Activated effector memory CD4-positive, alpha-beta T cell treated with Interleukin-2 at 50 U/mL for 16 hours (primary cell): ENCODE measurements at regions not wholly inside any gene's neighbourhood (a gene's known extent, or its start where the extent isn't known, plus 50 kb on each side); places are given as distances from the start of the nearest gene placed in this dataset.

Source experiments
- DNase-seq: peaks from one replicate; pipeline ENCODE4 v3.0.0-alpha.2; 2020

DNA sequence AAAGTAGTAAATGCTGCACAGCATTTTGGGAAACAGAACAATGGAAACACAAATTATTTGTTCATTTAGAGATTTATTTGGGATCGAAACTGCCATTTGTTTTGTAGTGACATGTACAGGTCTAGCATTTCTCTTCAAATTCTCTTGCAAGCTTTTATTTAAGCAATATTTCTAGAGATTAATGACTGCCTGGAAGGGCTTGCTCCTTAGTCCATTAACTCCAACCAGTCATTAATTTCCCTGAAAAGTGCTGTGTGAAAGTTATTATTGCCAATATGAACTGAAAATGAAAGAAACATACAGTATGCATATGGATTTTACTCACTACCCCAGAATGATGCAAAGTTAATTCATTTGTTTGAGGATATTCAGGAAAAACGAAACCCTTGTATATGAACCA, 1349.6 kb upstream of the FLRT2 start:
- DNase-seq = no peak

GRCh38 chr14:84181072-84181471, 1348.9 kb upstream of the FLRT2 start:
- no peak for DNase-seq

DNA sequence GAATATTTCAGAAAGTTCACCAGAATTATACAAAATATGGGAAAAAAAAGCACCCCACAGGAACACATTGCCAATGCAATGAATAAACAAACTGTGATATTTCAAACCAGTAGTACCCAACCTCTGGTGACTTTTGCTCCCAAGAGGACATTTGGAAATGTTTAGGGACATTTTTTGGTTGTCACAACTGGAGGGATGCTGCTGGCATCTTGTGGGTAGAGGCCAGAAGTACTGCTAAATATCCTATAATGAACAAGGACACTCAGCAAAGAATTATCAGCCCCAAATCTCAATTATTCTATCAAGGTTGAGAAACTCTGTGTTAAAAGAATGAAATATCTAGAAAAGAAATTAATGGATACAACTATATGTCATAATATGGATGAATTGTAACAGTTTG, 1334.4 kb upstream of the FLRT2 start:
- no peak for DNase-seq

- DNase-seq = no peak
Measured at GRCh38 chr14:84197704-84198103, 1332.2 kb upstream of the FLRT2 start.

GRCh38 chr14:84202486-84202885, 1327.5 kb upstream of the FLRT2 start:
- no peak for DNase-seq

DNA sequence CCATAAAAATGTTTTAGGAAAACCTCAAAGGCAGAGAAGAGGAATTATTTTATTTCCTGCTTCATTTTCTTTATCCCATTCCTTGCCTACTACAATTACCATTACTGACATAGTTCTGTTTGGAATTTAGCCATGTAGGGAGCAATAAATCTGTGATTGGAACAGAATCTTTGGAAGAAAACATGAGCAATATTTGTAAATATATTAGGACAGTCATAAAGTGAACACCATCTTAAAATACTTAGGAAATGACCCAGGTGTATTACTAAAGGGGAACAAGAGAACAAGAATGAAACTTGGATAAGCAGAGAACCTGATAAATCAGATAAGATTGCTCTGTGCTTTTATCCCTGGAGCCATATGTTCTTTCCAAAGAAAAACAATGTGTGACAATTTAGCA, 1326.0 kb upstream of the FLRT2 start:
- DNase-seq = no peak

DNA sequence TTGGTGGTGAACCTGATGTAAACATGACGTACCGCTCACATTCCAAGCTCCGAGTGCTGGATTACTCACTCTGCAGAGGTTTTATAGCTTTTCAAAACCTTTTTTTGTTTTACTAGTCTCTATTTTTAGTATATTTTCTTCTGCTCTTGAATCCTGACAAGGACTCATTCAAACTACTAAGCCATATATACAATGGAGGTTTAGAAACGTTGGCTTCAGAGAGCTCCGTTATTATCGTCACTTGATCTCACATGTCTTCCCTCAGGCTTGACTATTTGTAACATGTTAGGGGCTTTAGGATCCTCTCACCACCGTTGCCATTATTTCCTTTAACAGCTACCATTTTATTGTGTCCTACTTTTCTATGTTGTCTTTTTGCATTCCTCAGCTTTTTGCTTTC, 1321.5 kb upstream of the FLRT2 start:
- no peak for DNase-seq

DNA sequence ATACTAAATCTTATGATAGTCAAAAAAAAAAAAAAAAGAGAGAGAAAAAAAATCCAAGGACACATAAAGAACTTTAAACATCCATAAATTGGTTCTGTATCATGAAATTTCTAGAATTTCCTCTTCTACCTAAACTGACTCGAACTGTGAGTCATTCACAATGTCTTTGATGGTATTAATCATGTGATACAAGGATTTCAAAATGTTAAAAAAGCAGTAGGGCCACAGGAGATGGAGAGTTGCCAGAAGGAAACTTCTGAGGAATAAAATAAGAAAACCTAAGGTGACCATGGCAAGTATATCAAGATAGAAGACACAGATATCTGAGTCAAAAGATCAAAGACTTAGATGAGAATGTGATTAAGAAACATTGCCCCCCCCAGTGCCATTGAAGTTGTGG, 1320.9 kb upstream of the FLRT2 start:
- DNase-seq = no peak

DNA sequence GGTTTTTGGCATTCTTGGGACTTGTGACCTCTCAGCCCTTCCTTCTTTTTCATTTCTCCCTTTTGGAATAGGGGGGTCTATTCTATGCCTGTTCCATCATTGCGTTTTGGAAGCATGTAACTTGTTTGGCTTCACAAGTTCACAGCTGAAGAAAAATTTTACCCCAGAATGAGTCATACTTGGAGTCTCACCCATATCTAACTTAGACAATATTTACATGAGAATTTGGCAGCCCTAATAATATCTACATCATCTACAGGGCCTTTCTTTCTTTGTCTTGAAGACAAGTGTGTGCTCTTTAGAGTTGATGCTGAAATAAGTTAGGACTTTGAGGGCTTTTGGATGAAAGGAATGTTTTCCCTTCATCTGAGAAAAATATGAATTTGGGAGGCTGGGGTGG, 1312.9 kb upstream of the FLRT2 start:
- no peak for DNase-seq

DNA sequence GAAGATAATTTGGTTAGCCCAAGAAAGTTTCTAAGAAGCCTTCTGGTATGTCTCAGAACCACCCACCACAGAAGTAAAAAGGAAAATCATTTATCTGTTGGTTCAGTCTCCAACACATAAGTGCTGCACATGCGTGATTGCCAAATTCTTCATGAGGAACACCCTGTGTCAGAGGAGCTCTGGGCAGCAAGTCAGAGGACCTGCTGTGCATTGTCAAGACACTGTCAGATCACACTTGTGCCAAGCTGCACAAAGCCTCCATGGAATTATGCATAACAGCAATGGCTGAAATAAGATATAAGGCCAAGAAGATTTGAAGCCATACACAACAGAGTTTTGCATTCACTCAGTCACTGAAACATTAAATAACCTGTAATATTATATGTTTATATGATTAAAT, 1304.7 kb upstream of the FLRT2 start:
- no peak for DNase-seq

- no peak for DNase-seq
Measured at GRCh38 chr14:84228702-84229101, 1301.2 kb upstream of the FLRT2 start.

GRCh38 chr14:84234281-84234680, 1295.7 kb upstream of the FLRT2 start:
- no peak for DNase-seq

DNA sequence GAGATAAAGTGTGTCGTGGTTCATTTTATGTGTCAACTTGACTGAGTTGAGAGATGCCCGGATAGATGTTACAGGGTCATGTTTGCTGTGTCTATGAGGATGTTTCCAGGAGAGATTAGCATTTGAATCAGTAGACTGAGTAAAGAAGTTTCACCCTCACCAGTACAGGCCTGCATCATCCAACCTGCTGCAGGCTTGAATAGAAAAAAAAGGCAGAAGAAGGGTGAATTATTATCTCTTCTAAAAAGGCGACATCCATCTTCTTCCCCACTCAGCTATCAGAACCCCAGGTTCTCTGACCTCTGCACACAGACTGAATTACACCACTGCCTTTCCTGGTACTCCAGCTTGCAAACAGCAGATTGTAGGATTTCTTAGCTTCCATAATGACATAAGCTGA, 1293.7 kb upstream of the FLRT2 start:
- DNase-seq = no peak

- no peak for DNase-seq
Measured at GRCh38 chr14:84237881-84238280, 1292.1 kb upstream of the FLRT2 start.

GRCh38 chr14:84247693-84248092, 1282.3 kb upstream of the FLRT2 start:
- DNase-seq = no peak

- no peak for DNase-seq
Measured at GRCh38 chr14:84250893-84251292, 1279.1 kb upstream of the FLRT2 start.

GRCh38 chr14:84251411-84252115, 1278.4 kb upstream of the FLRT2 start:
- no peak for DNase-seq

- DNase-seq = no peak
Measured at GRCh38 chr14:84252706-84253105, 1277.2 kb upstream of the FLRT2 start.

DNA sequence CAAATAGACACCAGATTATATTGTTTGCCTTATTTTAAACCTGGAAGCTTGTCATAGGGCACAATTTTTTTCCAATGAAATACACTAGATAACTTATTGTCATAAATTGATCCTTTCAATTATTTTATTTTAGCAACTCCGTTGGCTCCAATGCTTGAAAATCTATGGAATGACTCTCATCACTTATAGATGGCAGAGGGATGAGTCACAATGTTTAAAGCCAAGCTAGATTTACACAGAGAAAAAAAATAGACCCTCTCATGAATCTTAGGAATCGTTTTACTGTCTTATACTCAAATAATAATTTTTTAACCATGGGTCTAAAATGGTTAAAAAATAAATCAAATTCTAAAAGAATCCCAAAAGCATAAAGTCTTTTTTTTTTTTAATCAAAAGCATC, 1276.6 kb upstream of the FLRT2 start:
- DNase-seq = no peak

GRCh38 chr14:84254290-84254689, 1275.7 kb upstream of the FLRT2 start:
- no peak for DNase-seq

DNA sequence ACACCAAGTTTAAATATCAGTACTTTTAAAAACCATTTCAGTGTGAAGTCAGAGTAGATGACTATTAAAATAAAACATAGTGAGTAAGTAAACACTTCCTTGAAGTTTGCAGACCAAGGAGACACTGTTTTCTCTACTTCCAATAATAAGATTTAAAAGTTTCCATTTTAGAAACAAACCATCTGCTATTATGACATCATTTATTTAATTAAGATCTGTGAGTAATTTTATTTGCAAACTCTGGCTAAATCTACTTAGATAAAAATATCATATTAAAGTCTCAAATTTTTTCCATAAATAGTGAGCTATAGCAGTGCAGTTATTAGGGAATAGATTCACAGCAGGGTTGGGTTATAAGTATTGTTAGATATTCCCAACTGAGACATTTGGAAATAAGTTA, 1267.0 kb upstream of the FLRT2 start:
- DNase-seq = no peak

DNA sequence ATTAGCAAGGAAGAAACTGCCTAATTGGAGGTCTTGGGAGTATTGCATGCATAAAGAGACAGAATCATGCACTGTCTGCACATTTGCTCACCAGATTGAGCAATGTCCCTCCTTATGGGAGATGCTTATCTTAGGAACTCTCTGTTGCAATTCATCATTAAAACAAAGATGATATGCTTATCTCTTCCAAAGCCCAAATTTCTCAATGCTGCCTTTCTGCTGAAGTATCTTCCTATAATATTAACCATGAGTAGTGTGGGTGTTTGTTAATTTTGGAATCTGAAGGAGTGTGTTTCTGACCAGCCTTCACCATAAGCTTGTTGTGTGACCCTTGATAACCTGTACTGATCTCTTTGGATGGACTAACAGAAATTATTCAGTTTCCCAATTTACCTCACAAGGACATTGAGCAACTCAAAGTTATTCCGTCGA, 1257.6 kb upstream of the FLRT2 start:
- DNase-seq = no peak

DNA sequence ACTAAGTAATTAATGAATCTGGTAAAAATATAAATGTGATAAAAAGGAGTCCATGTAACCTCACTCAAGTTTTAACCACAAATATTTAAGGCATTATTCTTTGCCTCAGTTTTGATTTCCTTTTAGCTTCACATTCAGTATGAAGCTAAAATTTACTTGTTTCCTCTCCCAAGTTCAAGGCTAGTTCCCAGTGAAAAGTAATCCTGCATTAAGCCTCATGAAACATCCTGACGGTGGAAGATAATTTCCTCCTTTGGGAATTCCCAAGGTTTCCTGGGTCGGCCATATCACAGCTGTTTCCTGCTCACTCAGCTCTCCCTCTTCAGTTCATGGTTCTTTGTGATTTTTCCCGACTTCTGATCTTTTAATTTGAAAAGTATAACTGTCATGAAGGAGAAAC, 1256.8 kb upstream of the FLRT2 start:
- no peak for DNase-seq

- DNase-seq = no peak
Measured at GRCh38 chr14:84282618-84283017, 1247.3 kb upstream of the FLRT2 start.

DNA sequence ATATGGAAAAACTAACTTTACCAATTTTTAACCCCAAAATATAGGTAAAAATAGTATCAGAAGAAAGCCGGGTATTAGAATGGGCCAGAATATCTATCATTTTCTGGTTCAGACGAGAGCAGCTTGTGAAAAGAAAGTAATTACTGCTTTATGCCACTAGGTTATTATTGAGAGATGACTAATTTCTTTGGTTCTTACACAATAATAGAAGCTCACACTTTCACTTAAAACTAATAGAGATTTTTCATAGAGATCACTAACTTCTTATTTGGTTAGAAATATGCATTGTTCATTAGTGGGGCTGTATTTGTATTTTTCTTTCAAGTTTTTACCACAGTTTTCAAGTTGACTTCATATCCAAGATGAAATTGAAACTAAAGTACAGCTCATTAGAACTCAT, 1241.2 kb upstream of the FLRT2 start:
- DNase-seq = no peak
